ENCODE measurements at regions not wholly inside any gene's neighbourhood (a gene's known extent, or its start where the extent isn't known, plus 50 kb on each side); places are given as distances from the start of the nearest gene placed in this dataset.
"Not testable (repeated sequence)": the region's sequence is repeated elsewhere in the genome, so short reads cannot be mapped to it uniquely, and the experiment has no call there.

DNA sequence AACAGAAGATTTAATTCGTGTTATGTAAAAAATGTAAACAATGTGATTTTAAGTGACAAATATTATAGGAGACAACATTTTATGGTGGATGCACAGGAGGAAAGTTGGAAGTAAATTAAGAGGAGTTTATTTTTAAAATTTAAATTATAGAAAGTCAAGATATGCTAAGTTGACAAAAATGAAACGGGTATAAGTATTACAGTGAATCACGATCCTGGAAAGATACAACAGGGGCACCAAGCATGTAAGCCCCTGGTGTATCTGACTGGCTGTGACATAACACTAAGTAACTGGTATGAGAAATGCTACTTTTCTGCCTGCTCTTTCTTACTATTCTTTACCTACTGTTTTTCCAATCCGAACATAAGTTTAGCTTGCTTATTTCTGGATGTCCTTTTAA lies 419.8 kb upstream of the CHD1 start:
- no peaks in the 10 kb centered on the region for H3K4me1 Mint-ChIP-seq
- peaks cover 3% of the 10 kb centered on the region for H3K9me3 Mint-ChIP-seq
- ATAC-seq (no peak), DNase-seq (ENCODE audit: low spot score in 2 of 2) (no peak)
- no peaks in the 10 kb centered on the region for H3K36me3 Mint-ChIP-seq
- no peak overlapping the region for H3K4me3 Mint-ChIP-seq
- H3K27ac Mint-ChIP-seq, result no peak overlapping the region

- not testable (repeated sequence) for H3K4me1 Mint-ChIP-seq; H3K36me3 Mint-ChIP-seq; H3K4me3 Mint-ChIP-seq; H3K9me3 Mint-ChIP-seq; H3K27ac Mint-ChIP-seq; ATAC-seq; DNase-seq (ENCODE audit: low spot score in 2 of 2)
Measured at GRCh38 chr5:99339758-99340157, 411.0 kb upstream of the CHD1 start.

- ATAC-seq (no peak), DNase-seq (ENCODE audit: low spot score in 2 of 2) (no peak)
- Mint-ChIP-seq H3K36me3 (no peaks in the 10 kb centered on the region), H3K4me1 (no peaks in the 10 kb centered on the region), H3K4me3 (no peak overlapping the region), H3K9me3 (peaks cover 9% of the 10 kb centered on the region), H3K27ac (no peak overlapping the region)
Measured at GRCh38 chr5:99334936-99335335, 406.1 kb upstream of the CHD1 start.

DNA sequence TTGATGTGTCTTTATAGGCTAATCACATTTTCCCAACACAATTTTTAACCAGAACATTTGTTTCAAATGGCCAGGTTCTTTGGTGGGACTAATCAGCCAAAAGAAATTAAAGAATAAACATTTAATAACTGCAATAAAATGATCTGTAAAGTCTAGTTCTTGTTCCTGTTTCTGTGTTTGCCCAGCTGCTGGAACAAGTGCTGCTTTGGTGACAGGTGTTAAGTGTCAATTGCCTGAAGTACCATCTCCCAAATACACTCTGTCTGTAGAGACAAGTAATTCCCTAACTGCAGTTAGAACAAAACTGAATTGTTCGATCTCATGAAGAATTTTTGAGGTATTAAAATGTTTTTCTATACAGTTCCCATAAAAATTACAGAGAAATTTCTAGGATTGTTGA lies 402.3 kb upstream of the CHD1 start:
- H3K4me1 Mint-ChIP-seq, result no peaks in the 10 kb centered on the region
- H3K27ac Mint-ChIP-seq, result no peak overlapping the region
- no peak for DNase-seq (ENCODE audit: low spot score in 2 of 2)
- no peak overlapping the region for H3K4me3 Mint-ChIP-seq
- no peaks in the 10 kb centered on the region for H3K36me3 Mint-ChIP-seq
- H3K9me3 Mint-ChIP-seq, result peaks cover 4% of the 10 kb centered on the region
- no peak for ATAC-seq

DNA sequence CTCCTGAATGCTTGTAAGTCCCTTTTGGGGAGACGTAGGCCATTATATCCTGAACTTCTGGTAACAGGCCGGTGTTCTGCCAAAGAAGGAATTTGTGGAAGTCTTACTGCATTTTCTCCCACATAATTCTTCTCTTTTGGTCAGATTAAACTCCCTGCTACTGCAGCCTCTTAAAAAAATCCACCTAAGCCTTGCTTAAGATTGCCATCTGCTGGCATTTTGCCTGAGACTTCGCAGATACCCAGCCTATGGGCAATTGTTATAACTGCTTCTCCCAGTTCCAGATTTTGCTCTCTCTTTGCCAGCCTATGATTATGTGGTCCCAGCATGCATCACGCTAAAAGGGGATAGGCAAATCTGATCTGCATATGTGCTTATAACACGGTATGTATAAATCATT lies 391.6 kb upstream of the CHD1 start:
- ATAC-seq, result no peak
- H3K36me3 Mint-ChIP-seq, result no peaks in the 10 kb centered on the region
- no peak overlapping the region for H3K27ac Mint-ChIP-seq
- H3K4me3 Mint-ChIP-seq, result no peak overlapping the region
- DNase-seq (ENCODE audit: low spot score in 2 of 2), result no peak
- H3K9me3 Mint-ChIP-seq, result peaks cover 3% of the 10 kb centered on the region
- H3K4me1 Mint-ChIP-seq, result no peaks in the 10 kb centered on the region

GRCh38 chr5:99317136-99317535 lies 388.3 kb upstream of the CHD1 start:
- no peak overlapping the region for H3K27ac Mint-ChIP-seq
- no peak overlapping the region for H3K4me3 Mint-ChIP-seq
- H3K9me3 Mint-ChIP-seq, result peaks cover 3% of the 10 kb centered on the region
- no peak for ATAC-seq
- no peaks in the 10 kb centered on the region for H3K4me1 Mint-ChIP-seq
- H3K36me3 Mint-ChIP-seq, result no peaks in the 10 kb centered on the region
- DNase-seq (ENCODE audit: low spot score in 2 of 2), result no peak

DNA sequence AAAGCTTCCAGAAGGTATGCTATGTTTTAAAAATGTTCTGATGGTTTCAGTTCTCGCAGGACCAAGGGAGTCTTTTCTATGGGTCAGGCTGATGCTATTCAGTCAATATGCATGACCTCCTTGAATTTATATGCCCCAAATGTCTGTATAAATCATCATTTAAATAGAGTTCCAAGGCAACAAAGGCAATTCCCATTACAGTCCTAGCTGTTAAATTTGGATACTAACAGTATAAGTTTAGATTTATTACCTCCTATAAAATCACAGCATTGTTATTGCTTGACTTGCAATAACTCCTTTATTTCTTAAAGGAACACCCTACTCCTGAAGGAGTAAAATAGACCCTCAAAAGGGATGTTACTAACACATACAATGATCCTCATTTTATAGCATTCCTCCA lies 387.7 kb upstream of the CHD1 start:
- no peak for ATAC-seq
- H3K36me3 Mint-ChIP-seq, result no peaks in the 10 kb centered on the region
- H3K4me3 Mint-ChIP-seq, result no peak overlapping the region
- no peak overlapping the region for H3K27ac Mint-ChIP-seq
- peaks cover 3% of the 10 kb centered on the region for H3K9me3 Mint-ChIP-seq
- no peaks in the 10 kb centered on the region for H3K4me1 Mint-ChIP-seq
- DNase-seq (ENCODE audit: low spot score in 2 of 2), result no peak

GRCh38 chr5:99315413-99316183 lies 386.8 kb upstream of the CHD1 start:
- ATAC-seq, result no peak
- no peak for DNase-seq (ENCODE audit: low spot score in 2 of 2)
- no peak overlapping the region for H3K27ac Mint-ChIP-seq
- H3K4me3 Mint-ChIP-seq, result no peak overlapping the region
- H3K9me3 Mint-ChIP-seq, result peaks cover 3% of the 10 kb centered on the region
- H3K4me1 Mint-ChIP-seq, result no peaks in the 10 kb centered on the region
- H3K36me3 Mint-ChIP-seq, result no peaks in the 10 kb centered on the region

DNA sequence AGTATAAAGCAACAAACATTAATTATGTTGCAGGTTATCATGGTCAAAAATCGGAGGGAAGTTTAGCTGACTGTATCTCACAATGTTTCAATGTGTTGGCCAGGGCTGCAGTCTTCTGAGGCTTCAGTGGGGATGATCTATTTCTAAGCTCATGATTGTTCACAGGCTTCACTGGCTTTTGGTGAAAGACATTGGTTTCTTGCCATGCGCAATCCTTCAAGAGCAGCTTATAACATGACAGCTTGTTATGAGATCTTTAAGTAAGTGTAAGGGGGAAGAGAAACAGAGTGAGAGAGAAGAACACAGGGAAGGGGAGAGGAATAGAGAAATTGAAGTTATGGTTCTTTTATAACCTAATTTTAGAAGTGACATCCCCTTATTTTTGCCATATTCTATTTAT lies 385.9 kb upstream of the CHD1 start:
- Mint-ChIP-seq H3K36me3 (no peaks in the 10 kb centered on the region), H3K4me1 (no peaks in the 10 kb centered on the region)
- ATAC-seq, result no peak

GRCh38 chr5:99308131-99308530 lies 379.3 kb upstream of the CHD1 start:
- ATAC-seq (no peak), DNase-seq (ENCODE audit: low spot score in 2 of 2) (no peak)
- no peak overlapping the region for H3K27ac Mint-ChIP-seq
- no peaks in the 10 kb centered on the region for H3K36me3 Mint-ChIP-seq
- peaks cover 3% of the 10 kb centered on the region for H3K9me3 Mint-ChIP-seq
- H3K4me3 Mint-ChIP-seq, result no peak overlapping the region
- H3K4me1 Mint-ChIP-seq, result no peaks in the 10 kb centered on the region

More for the DNA sequence above, 385.9 kb upstream of the CHD1 start:
- Mint-ChIP-seq H3K9me3 (peaks cover 3% of the 10 kb centered on the region), H3K27ac (no peak overlapping the region), H3K4me3 (no peak overlapping the region)
- DNase-seq (ENCODE audit: low spot score in 2 of 2), result no peak

DNA sequence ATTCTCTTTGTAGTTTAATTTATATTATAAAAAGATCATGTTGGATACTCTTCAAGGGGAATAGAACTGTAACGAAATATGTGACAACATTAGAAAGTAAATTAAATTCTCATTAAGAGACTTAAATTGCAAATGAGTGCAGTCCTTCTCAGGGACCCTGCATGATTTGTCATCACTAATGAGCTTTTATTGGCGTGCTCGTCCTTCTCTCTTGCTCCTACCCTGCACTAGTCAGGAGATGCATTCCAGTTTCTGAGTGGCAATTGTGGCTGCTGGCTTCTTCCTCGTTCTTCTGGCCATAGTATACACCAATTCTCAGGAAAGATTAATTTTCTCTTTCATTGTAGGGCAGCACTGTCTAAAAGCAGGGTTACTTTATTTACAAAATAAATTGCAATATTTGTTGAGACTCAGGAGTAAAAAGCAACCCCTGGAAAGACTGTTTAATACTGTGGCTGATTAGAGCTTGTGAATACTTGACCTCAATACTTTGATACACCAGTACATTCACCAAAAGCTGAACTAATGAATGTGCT lies 376.3 kb upstream of the CHD1 start:
- peaks cover 10% of the 10 kb centered on the region for H3K9me3 Mint-ChIP-seq
- no peaks in the 10 kb centered on the region for H3K4me1 Mint-ChIP-seq
- DNase-seq (ENCODE audit: low spot score in 2 of 2) (no peak), ATAC-seq (no peak)
- H3K36me3 Mint-ChIP-seq, result no peaks in the 10 kb centered on the region
- no peak overlapping the region for H3K27ac Mint-ChIP-seq
- no peak overlapping the region for H3K4me3 Mint-ChIP-seq

- DNase-seq (ENCODE audit: low spot score in 2 of 2) (no peak), ATAC-seq (no peak)
- no peaks in the 10 kb centered on the region for H3K4me1 Mint-ChIP-seq
- H3K4me3 Mint-ChIP-seq, result no peak overlapping the region
- H3K9me3 Mint-ChIP-seq, result no peaks in the 10 kb centered on the region
- no peak overlapping the region for H3K27ac Mint-ChIP-seq
- H3K36me3 Mint-ChIP-seq, result no peaks in the 10 kb centered on the region
Measured at GRCh38 chr5:99285606-99286005, 356.8 kb upstream of the CHD1 start.

DNA sequence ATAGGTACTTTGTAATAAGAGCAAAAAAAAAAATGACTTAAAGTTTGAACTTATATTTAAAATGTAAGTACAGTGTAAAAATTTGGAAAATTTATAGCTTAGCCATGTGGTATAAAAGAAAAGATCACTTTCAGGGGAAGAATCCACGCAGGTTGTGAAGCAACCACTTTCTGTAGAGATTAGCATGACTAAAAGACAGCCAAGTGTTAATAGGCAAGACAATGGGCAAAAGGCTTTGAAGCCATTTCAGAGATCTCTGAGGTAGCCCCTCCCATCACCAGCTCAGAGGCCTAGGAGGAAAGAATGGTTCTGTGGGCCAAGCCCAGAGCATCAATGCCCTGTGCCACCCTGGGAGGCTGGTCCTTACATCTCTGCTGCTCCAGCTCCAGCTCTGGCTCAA lies 346.3 kb upstream of the CHD1 start:
- DNase-seq (ENCODE audit: low spot score in 2 of 2) (no peak), ATAC-seq (no peak)
- H3K36me3 Mint-ChIP-seq, result no peaks in the 10 kb centered on the region
- H3K27ac Mint-ChIP-seq, result no peak overlapping the region
- H3K9me3 Mint-ChIP-seq, result peaks cover 3% of the 10 kb centered on the region
- H3K4me1 Mint-ChIP-seq, result no peaks in the 10 kb centered on the region
- H3K4me3 Mint-ChIP-seq, result no peak overlapping the region

DNA sequence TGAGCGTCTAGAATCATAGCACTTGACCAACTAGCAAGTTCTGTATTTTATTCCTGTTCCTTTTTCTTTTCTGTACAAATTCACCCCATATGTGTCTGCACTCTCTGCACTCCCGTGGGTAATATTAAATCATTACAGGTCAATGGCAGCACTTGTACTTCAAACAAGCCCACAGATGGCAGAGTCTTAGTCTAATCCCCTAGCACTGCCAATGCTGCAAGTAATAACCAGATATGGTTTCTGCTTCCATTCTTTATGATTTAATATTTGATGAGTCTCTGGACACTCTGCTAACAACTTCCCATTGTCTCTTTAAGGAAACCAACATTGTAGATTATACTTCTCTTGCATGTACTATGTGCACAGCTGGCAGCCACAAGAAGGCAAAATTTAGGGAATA lies 343.8 kb upstream of the CHD1 start:
- no peak overlapping the region for H3K27ac Mint-ChIP-seq
- ATAC-seq, result no peak
- H3K4me3 Mint-ChIP-seq, result no peak overlapping the region
- H3K36me3 Mint-ChIP-seq, result no peaks in the 10 kb centered on the region
- peaks cover 8% of the 10 kb centered on the region for H3K9me3 Mint-ChIP-seq
- DNase-seq (ENCODE audit: low spot score in 2 of 2), result no peak
- H3K4me1 Mint-ChIP-seq, result no peaks in the 10 kb centered on the region

DNA sequence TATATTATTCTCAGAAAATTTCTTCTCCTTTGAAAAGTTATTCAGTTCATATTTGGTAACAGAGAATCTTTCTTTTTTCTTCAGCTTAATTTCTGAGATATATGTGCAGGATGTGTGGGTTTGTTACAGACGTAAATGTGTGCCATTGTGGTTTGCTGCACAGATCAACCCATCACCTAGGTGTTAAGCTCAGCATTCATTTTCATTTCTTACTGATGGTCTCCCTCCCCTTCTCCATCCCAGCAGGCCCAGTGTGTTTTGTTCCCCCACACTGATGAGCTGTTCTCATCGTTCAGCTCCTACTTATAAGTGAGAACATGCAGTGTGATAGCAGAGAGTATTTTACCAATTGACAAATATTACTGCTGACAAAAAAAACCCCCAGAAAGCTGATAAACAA lies 330.0 kb upstream of the CHD1 start:
- ATAC-seq (peak; percentile 75), DNase-seq (ENCODE audit: low spot score in 2 of 2) (no peak)
- Mint-ChIP-seq H3K27ac (no peak overlapping the region), H3K9me3 (peaks cover 22% of the 10 kb centered on the region), H3K4me3 (no peak overlapping the region), H3K36me3 (no peaks in the 10 kb centered on the region), H3K4me1 (no peaks in the 10 kb centered on the region)

- Mint-ChIP-seq H3K4me1 (no peaks in the 10 kb centered on the region), H3K27ac (no peak overlapping the region), H3K36me3 (no peaks in the 10 kb centered on the region), H3K4me3 (no peak overlapping the region), H3K9me3 (peaks cover 2% of the 10 kb centered on the region)
- DNase-seq (ENCODE audit: low spot score in 2 of 2), result no peak
- no peak for ATAC-seq
Measured at GRCh38 chr5:99248066-99248465, 319.3 kb upstream of the CHD1 start.
